ENCODE measurements at regions not wholly inside any gene's neighbourhood (a gene's known extent, or its start where the extent isn't known, plus 50 kb on each side); places are given as distances from the start of the nearest gene placed in this dataset.

DNA sequence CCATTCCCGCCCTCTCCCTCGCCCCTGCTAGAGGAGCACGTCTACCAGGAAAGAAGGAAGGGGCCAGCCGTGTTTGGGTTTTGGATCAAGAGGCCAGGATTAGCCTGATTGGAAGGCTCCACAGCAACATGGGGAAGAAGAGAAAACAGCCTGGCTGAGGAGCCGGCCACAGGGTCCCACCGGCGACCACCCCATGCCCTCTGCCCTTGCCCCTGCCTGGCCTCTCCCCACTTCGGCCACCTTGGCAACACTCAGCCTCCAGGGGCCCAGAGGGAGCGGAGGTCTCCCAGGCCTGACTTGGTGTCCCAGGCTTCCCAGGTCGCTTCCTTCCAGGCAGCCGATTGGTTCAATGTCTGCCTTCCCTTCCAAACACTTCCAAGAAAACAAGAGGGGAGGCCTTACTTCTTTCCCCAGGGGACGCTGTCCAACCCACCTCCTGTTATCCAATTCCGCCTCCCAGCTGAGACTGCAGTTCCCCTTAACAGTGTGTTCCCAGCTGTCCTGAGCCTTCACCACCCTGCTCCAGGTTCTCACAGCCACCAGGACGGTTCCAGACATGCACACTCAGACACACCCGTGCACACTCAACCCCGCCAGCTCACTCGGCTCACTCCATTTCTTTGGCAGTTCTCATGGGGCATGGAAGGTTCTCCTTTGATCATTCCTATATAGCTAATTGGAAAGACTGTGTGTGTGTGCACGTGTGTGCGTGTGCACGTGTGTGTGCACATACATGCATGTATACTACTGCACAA lies 65.4 kb downstream of the RBFOX3 start:
- TF ChIP-seq EP300 (IDR thresholded peaks at IDR 0.05) = no peak
- no peak for TF ChIP-seq CTCF (IDR thresholded peaks at IDR 0.05)
- no peak for TF ChIP-seq POLR2A (IDR thresholded peaks at IDR 0.05)
- no peak for TF ChIP-seq POLR2AphosphoS5 (IDR thresholded peaks at IDR 0.05)
- Histone ChIP-seq H3K9me3 (no peaks in the 10 kb centered on the region), H3K4me3 (no peak overlapping the region), H3K27ac (no peak overlapping the region), H3K4me1 (no peaks in the 10 kb centered on the region), H3K27me3 (peaks cover 0 to 62% (median 12%) of the 10 kb centered on the region in 3 donors), H3K36me3 (no peaks in the 10 kb centered on the region)
- intact Hi-C loops (cut with DNase I; ENCODE audit: low total_unique reads) = no loop called here
- DNase-seq = no peak
- 68 to 74% (median 71%) methylated on average over 19 to 20 of the region's 20 CpGs for WGBS, 5 donors

DNA sequence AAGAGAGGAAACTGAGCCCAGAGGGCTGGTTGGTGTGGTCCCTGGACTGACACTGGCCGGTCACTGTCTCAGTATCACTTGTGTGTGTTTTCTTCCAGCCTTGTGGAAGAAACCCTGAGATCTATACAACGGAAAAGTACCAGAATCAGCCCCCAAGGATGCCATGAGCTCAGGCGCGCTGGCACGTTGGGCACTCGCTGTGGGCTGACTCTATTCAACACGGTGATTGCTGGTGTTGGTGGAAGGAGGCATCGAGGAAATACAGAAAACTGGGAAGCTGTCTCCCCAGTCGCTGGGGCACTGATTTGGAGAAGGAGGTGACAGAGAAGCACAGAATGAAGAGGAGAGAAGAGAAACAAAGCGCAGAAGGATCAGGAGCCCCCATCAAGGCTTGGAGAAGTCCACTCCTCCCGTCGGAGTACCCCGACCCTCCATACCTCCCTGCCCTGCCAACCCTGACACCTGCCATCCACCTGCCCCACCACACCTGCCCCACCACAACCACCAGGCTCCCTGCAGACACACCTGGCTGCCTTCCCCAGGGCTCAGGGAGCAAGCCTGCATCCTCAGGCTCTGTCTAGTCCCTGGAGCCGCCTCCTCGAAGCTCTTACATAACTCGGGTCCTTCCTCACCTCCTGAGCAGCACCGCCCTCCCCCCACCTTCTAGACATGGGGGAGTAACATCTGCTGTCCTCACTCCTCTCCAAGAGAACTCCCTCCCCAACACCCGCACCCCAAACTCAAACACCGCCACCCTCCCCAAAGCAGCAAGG lies 66.5 kb downstream of the RBFOX3 start:
- Histone ChIP-seq H3K36me3 (no peaks in the 10 kb centered on the region), H3K27me3 (peaks cover 0 to 62% (median 14%) of the 10 kb centered on the region in 3 donors), H3K4me3 (no peak overlapping the region), H3K4me1 (no peaks in the 10 kb centered on the region), H3K9me3 (no peaks in the 10 kb centered on the region), H3K27ac (no peak overlapping the region)
- DNase-seq = no peak
- intact Hi-C loops (cut with DNase I; ENCODE audit: low total_unique reads) = no loop called here
- 77 to 87% (median 79%) methylated on average over 19 of the region's 19 CpGs for WGBS, 5 donors
- TF ChIP-seq EP300 (IDR thresholded peaks at IDR 0.05) (no peak), POLR2AphosphoS5 (IDR thresholded peaks at IDR 0.05) (no peak), CTCF (IDR thresholded peaks at IDR 0.05) (no peak), POLR2A (IDR thresholded peaks at IDR 0.05) (no peak)

GRCh38 chr17:79543531-79543930 lies 67.3 kb downstream of the RBFOX3 start:
- Histone ChIP-seq H3K27me3 (peaks cover 0 to 56% (median 14%) of the 10 kb centered on the region in 3 donors), H3K9me3 (no peaks in the 10 kb centered on the region), H3K4me1 (no peaks in the 10 kb centered on the region), H3K36me3 (no peaks in the 10 kb centered on the region), H3K4me3 (no peak overlapping the region), H3K27ac (no peak overlapping the region)
- intact Hi-C loops (cut with DNase I; ENCODE audit: low total_unique reads) = no loop called here
- TF ChIP-seq CTCF (IDR thresholded peaks at IDR 0.05) = no peak
- no peak for TF ChIP-seq EP300 (IDR thresholded peaks at IDR 0.05)
- TF ChIP-seq POLR2A (IDR thresholded peaks at IDR 0.05) = no peak
- no peak for TF ChIP-seq POLR2AphosphoS5 (IDR thresholded peaks at IDR 0.05)
- DNase-seq = peak in 1 of 2 donors; percentile 19
- 29 to 37% (median 33%) methylated on average over 15 of the region's 15 CpGs for WGBS, 5 donors

DNA sequence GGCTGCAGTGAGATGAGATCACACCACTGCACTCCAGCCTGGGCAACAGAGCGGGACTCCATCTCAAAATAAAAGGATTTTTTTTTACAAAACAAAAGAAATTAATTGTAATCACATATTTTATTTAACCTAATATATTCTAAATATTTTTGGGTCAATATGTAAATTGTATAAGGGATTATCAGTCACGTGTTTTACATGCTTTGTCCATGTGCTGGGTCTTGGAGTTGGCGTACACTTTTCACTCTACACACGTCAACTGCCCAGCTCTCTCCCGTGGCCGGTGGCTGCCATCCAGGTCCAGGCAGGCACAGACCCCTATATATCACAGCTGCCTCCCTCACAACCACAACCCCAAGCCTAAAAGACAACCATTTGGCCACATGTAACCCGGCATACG lies 68.1 kb downstream of the RBFOX3 start:
- Histone ChIP-seq H3K27ac (no peak overlapping the region), H3K4me3 (no peak overlapping the region), H3K27me3 (peaks cover 0 to 55% (median 16%) of the 10 kb centered on the region in 3 donors), H3K9me3 (no peaks in the 10 kb centered on the region), H3K36me3 (no peaks in the 10 kb centered on the region), H3K4me1 (no peaks in the 10 kb centered on the region)
- WGBS, 5 donors = 79 to 86% (median 81%) methylated on average over 8 of the region's 8 CpGs
- intact Hi-C loops (cut with DNase I; ENCODE audit: low total_unique reads) = no loop called here
- DNase-seq = no peak
- no peak for TF ChIP-seq CTCF (IDR thresholded peaks at IDR 0.05)
- no peak for TF ChIP-seq POLR2A (IDR thresholded peaks at IDR 0.05)
- no peak for TF ChIP-seq POLR2AphosphoS5 (IDR thresholded peaks at IDR 0.05)
- TF ChIP-seq EP300 (IDR thresholded peaks at IDR 0.05) = no peak
